H1 (cell line): ENCODE measurements at regions not wholly inside any gene's neighbourhood (a gene's known extent, or its start where the extent isn't known, plus 50 kb on each side); places are given as distances from the start of the nearest gene placed in this dataset.

Experiments used
- CTCF ChIA-PET: fragments of 300-600 bp; sonication (Branson Sonifier 250); formaldehyde crosslinking; loops from one replicate; lab custom pipeline; 2021; ENCODE audit not compliant: partially characterized antibody; lab: Charles Lee
- POLR2A ChIA-PET: fragments of 300-600 bp; sonication (Branson Sonifier 250); formaldehyde crosslinking; loops from one replicate; lab custom pipeline; 2021; ENCODE audit warnings: inconsistent platforms; ENCODE audit not compliant: partially characterized antibody; lab: Charles Lee
- DNase-seq, 2 experiments: peaks; one replicate each; pipeline versions ENCODE4 v3.0.0 to v3.0.0-alpha.2; 2010 to 2022; ENCODE audit warnings: low spot score in 2 of 2, low read depth in 1 of 2, mixed read lengths in 1 of 2
- FAIRE-seq: peaks from 2 replicates; lab custom pipeline; 2011; peaks lifted over from hg19 to GRCh38; lab: Jason Lieb, UNC
- H2AFZ ChIP-seq: 2 replicates; pipeline ENCODE4 v1.8.1; 2012; ENCODE audit warnings: low read length, inconsistent platforms
- H2AK5ac ChIP-seq: 2 replicates; pipeline ENCODE4 v1.6.1; 2013; ENCODE audit warnings: low read depth, low read length
- H2BK120ac ChIP-seq: replicated peaks from 2 replicates; pipeline ENCODE3; 2013; ENCODE audit warnings: low read depth, low read length, inconsistent platforms
- H2BK12ac ChIP-seq: 2 replicates; pipeline ENCODE4 v1.6.1; 2013; ENCODE audit warnings: low read depth, low read length
- H2BK15ac ChIP-seq: 2 replicates; pipeline ENCODE4 v1.6.1; 2013; ENCODE audit warnings: low read length
- H2BK20ac ChIP-seq: 2 replicates; pipeline ENCODE4 v1.6.1; 2013; ENCODE audit warnings: low read length
- H2BK5ac ChIP-seq: 2 replicates; pipeline ENCODE4 v1.6.1; 2013; ENCODE audit warnings: low read depth, low read length
- H3K14ac ChIP-seq: 2 replicates; pipeline ENCODE4 v1.6.1; 2013; ENCODE audit warnings: inconsistent platforms; ENCODE audit not compliant: insufficient read length
- H3K18ac ChIP-seq: 2 replicates; pipeline ENCODE4 v1.6.1; 2013; ENCODE audit warnings: low read length; ENCODE audit errors: extremely low read depth
- H3K23ac ChIP-seq: 2 replicates; pipeline ENCODE4 v1.6.1; 2013; ENCODE audit warnings: inconsistent platforms; ENCODE audit not compliant: insufficient read length
- H3K23me2 ChIP-seq: 2 replicates; pipeline ENCODE4 v1.6.1; 2013; ENCODE audit warnings: low read depth, low read length
- H3K27ac ChIP-seq: 2 replicates; pipeline ENCODE4 v1.6.1; 2011; ENCODE audit warnings: low read depth, low read length, inconsistent platforms
- H3K27me3 ChIP-seq, 4 experiments: replicated peaks in 1 of 4; 1 replicate in 1 of 4; 2 replicates in 3 of 4; pipeline versions ENCODE4 v1.6.1 to v1.8.1; 2011 to 2013; ENCODE audit warnings: low read length in 3 of 4, mild to moderate bottlenecking in 3 of 4, inconsistent platforms in 2 of 4, mixed read lengths in 2 of 4, moderate library complexity in 1 of 4; ENCODE audit not compliant: control insufficient read depth in 3 of 4, insufficient read depth in 3 of 4; ENCODE audit errors: extremely low read depth in 1 of 4
- H3K36me3 ChIP-seq, 4 experiments: 2 replicates each; pipeline versions ENCODE4 v1.6.1 to v1.8.1; 2011 to 2013; ENCODE audit warnings: mild to moderate bottlenecking in 4 of 4, low read length in 3 of 4, moderate library complexity in 2 of 4, control low read depth in 1 of 4, inconsistent platforms in 1 of 4; ENCODE audit not compliant: insufficient read depth in 4 of 4, control insufficient read depth in 2 of 4
- H3K4ac ChIP-seq: replicated peaks from 2 replicates; pipeline ENCODE3; 2013; ENCODE audit warnings: low read length, low read depth, mixed read lengths, inconsistent platforms; ENCODE audit not compliant: insufficient read length
- H3K4me1 ChIP-seq, 4 experiments: replicated peaks in 1 of 4; 1 replicate in 1 of 4; 2 replicates in 3 of 4; pipeline versions ENCODE4 v1.6.1 to v1.8.1; 2011 to 2013; ENCODE audit warnings: low read length in 3 of 4, inconsistent platforms in 2 of 4, mixed read lengths in 1 of 4; ENCODE audit not compliant: insufficient read depth in 4 of 4, control insufficient read depth in 3 of 4
- H3K4me2 ChIP-seq, 2 experiments: 2 replicates each; pipeline versions ENCODE4 v1.6.1 to v1.8.1; 2011 to 2013; ENCODE audit warnings: low read depth in 2 of 2, low read length in 2 of 2, control low read depth in 1 of 2, inconsistent platforms in 1 of 2, mild to moderate bottlenecking in 1 of 2; ENCODE audit not compliant: insufficient read depth in 1 of 2
- H3K4me3 ChIP-seq, 4 experiments: fragments of 200-600, 300-600 bp in 1 of 4; sonication (generic), shearing (Covaris generic), sonication (Bioruptor Twin) in 1 of 4; 2 replicates each; pipeline versions ENCODE4 v1.5.1 to v1.8.1; 2011 to 2016; ENCODE audit warnings: low read length in 4 of 4, low read depth in 3 of 4, control low read depth in 2 of 4, inconsistent platforms in 2 of 4, mild to moderate bottlenecking in 2 of 4, mixed read lengths in 1 of 4, moderate library complexity in 1 of 4; ENCODE audit not compliant: insufficient read depth in 2 of 4; ENCODE audit errors: extremely low read depth in 1 of 4
- H3K56ac ChIP-seq: replicated peaks from 2 replicates; pipeline ENCODE3; 2013; ENCODE audit warnings: low read depth, mild to moderate bottlenecking, mixed read lengths, low read length, inconsistent platforms; ENCODE audit not compliant: insufficient read length
- H3K79me1 ChIP-seq: 2 replicates; pipeline ENCODE4 v1.6.1; 2013; ENCODE audit warnings: low read depth, low read length, control low read depth
- H3K79me2 ChIP-seq, 2 experiments: 2 replicates each; pipeline versions ENCODE4 v1.6.1 to v1.8.1; 2012 to 2013; ENCODE audit warnings: low read length in 2 of 2, mild to moderate bottlenecking in 2 of 2, inconsistent platforms in 1 of 2; ENCODE audit not compliant: insufficient read depth in 2 of 2, control insufficient read depth in 1 of 2
- H3K9ac ChIP-seq, 4 experiments: replicated peaks in 1 of 4; 1 replicate in 1 of 4; 2 replicates in 3 of 4; pipeline versions ENCODE4 v1.6.1 to v1.8.1; 2011 to 2013; ENCODE audit warnings: low read depth in 3 of 4, low read length in 3 of 4, control low read depth in 2 of 4, mild to moderate bottlenecking in 2 of 4, moderate library complexity in 2 of 4, inconsistent platforms in 1 of 4; ENCODE audit errors: extremely low read depth in 1 of 4
- H3K9me3 ChIP-seq, 2 experiments: 2 replicates each; pipeline versions ENCODE4 v1.6.1 to v1.8.1; 2012 to 2013; ENCODE audit warnings: mild to moderate bottlenecking in 2 of 2, moderate library complexity in 2 of 2, control low read depth in 1 of 2, inconsistent platforms in 1 of 2, low read depth in 1 of 2, low read length in 1 of 2, mixed read lengths in 1 of 2; ENCODE audit not compliant: insufficient read depth in 2 of 2
- H4K20me1 ChIP-seq, 2 experiments: replicated peaks in 1 of 2; 2 replicates each; pipeline versions ENCODE3 to v1.8.1; 2011 to 2013; ENCODE audit warnings: inconsistent platforms in 2 of 2, low read length in 2 of 2, mild to moderate bottlenecking in 1 of 2; ENCODE audit not compliant: insufficient read depth in 2 of 2, control insufficient read depth in 1 of 2
- H4K5ac ChIP-seq: 2 replicates; pipeline ENCODE4 v1.6.1; 2013; ENCODE audit warnings: low read length, low read depth, mixed read lengths, inconsistent platforms; ENCODE audit not compliant: insufficient read length
- H4K8ac ChIP-seq: 2 replicates; pipeline ENCODE4 v1.8.0; 2013; ENCODE audit warnings: mild to moderate bottlenecking, moderate library complexity, low read length, inconsistent platforms; ENCODE audit not compliant: insufficient read depth; ENCODE audit errors: extremely low read depth
- H4K91ac ChIP-seq: replicated peaks from 2 replicates; pipeline ENCODE3; 2013; ENCODE audit warnings: low read length, mixed read lengths, inconsistent platforms; ENCODE audit not compliant: insufficient read length
- ASH2L ChIP-seq: fragments of 200-600, 300-600 bp; sonication (generic); IDR thresholded peaks from one replicate; pipeline ENCODE4 v1.7.1; 2017; ENCODE audit warnings: low read length
- CEBPB ChIP-seq: IDR thresholded peaks from 2 replicates; pipeline ENCODE4 v1.6.1; 2012; ENCODE audit warnings: low read depth, low read length
- EP300 ChIP-seq, 2 experiments: IDR thresholded peaks; 1 replicate in 1 of 2; 2 replicates in 1 of 2; pipeline ENCODE4 v1.6.1; 2011 to 2012; ENCODE audit warnings: low read depth in 2 of 2, low read length in 2 of 2, mild to moderate bottlenecking in 2 of 2, borderline replicate concordance in 1 of 2, inconsistent platforms in 1 of 2, moderate library complexity in 1 of 2
- HDAC2 ChIP-seq, 2 experiments: fragments of 300-600 bp in 1 of 2; sonication (generic) in 1 of 2; IDR thresholded peaks; 2 replicates each; pipeline ENCODE4 v1.6.1; 2011 to 2012; ENCODE audit warnings: low read depth in 2 of 2, low read length in 2 of 2, mild to moderate bottlenecking in 2 of 2, moderate library complexity in 2 of 2, borderline replicate concordance in 1 of 2, inconsistent platforms in 1 of 2
- NRF1 ChIP-seq: IDR thresholded peaks from 2 replicates; pipeline ENCODE4 v1.6.1; 2011; ENCODE audit warnings: mild to moderate bottlenecking, low read depth, low read length, improper control_type of control experiment
- POU5F1 ChIP-seq: IDR thresholded peaks from 2 replicates; pipeline ENCODE4 v1.6.1; 2011; ENCODE audit warnings: low read depth, mild to moderate bottlenecking, low read length, moderate library complexity
- RFX5 ChIP-seq: IDR thresholded peaks from 2 replicates; pipeline ENCODE4 v1.6.1; 2011; ENCODE audit warnings: low read depth, low read length, improper control_type of control experiment, borderline replicate concordance
- RNF2 ChIP-seq: fragments of 200-900, 300-1000 bp; sonication (generic); IDR thresholded peaks from 2 replicates; pipeline ENCODE4 v1.7.1; 2016; ENCODE audit warnings: borderline replicate concordance, low read depth, mild to moderate bottlenecking, antibody characterized with exemption, low read length; ENCODE audit not compliant: poor library complexity, severe bottlenecking; ENCODE audit errors: missing control alignments
- RXRA ChIP-seq: IDR thresholded peaks from 2 replicates; pipeline ENCODE4 v1.6.1; 2011; ENCODE audit warnings: low read depth, mild to moderate bottlenecking, low read length, moderate library complexity; ENCODE audit not compliant: insufficient read depth
- SIN3A ChIP-seq, 2 experiments: IDR thresholded peaks in 1 of 2; conservative IDR thresholded peaks in 1 of 2; 2 replicates each; pipeline ENCODE4 v1.6.1; 2011 to 2012; ENCODE audit warnings: low read length in 2 of 2, improper control_type of control experiment in 1 of 2, low read depth in 1 of 2, mild to moderate bottlenecking in 1 of 2
- TAF1 ChIP-seq: IDR thresholded peaks from 2 replicates; pipeline ENCODE4 v1.6.1; 2011; ENCODE audit warnings: mild to moderate bottlenecking, low read depth, low read length
- WGBS, 2 experiments: shearing (Covaris generic) in 1 of 2; methylation state at CpG; one replicate each; pipeline versions ENCODE4 v1.1.6 to v1.1.7; 2013 to 2015; ENCODE audit warnings: low lambda C conversion rate in 2 of 2, mixed read lengths in 2 of 2, inconsistent platforms in 1 of 2, low coverage in 1 of 2, missing lambda C conversion rate in 1 of 2; ENCODE audit not compliant: insufficient replicate concordance in 2 of 2, insufficient coverage in 1 of 2, insufficient read length in 1 of 2; ENCODE audit errors: extremely low coverage in 1 of 2, missing lambda C conversion rate in 1 of 2; 5-methylcytosine and 5-hydroxymethylcytosine counted together
- TF ChIP-seq, protein P1 (sequence below): IDR thresholded peaks from 2 replicates; pipeline ENCODE4 v1.6.1; 2011; ENCODE audit warnings: low read depth, mild to moderate bottlenecking, low read length; ENCODE audit not compliant: insufficient read depth
- TF ChIP-seq, protein P2 (sequence below): IDR thresholded peaks from 2 replicates; pipeline ENCODE4 v1.6.1; 2012; ENCODE audit warnings: inconsistent platforms

DNA sequence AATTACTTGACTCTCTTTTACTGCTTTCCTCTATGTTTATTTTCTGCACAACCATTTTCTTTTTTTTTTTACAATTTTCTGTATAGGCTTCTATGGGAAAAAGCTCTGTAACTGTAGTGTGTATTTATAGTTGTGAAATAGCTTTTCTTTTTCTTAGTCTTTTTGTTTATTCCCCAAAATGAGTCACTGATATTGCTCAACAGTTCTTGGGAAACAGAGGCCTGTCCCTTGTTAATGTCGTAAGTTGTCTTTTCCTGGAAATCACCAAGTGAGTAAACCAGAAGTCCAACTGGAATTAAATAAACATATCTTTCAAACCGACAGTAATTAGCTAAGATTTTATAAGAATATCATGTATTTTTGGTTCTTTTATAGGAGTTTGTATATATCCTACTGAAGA is 325.1 kb upstream of the PRR16 start:
- Histone ChIP-seq H2BK120ac (no peak overlapping the region), H3K27ac (no peak overlapping the region), H3K23ac (no peak overlapping the region), H2AFZ (no peak overlapping the region), H3K4me3 (no peak overlapping the region), H4K5ac (no peak overlapping the region), H3K23me2 (no peaks in the 10 kb centered on the region), H3K9ac (no peak overlapping the region), H3K56ac (no peak overlapping the region), H3K36me3 (no peaks in the 10 kb centered on the region), H2BK15ac (no peak overlapping the region), H2AK5ac (no peak overlapping the region), H4K20me1 (no peaks in the 10 kb centered on the region), H2BK20ac (no peak overlapping the region), H4K8ac (no peak overlapping the region), H3K4me2 (no peak overlapping the region), H3K79me1 (no peaks in the 10 kb centered on the region), H3K14ac (no peak overlapping the region), H3K4me1 (no peaks in the 10 kb centered on the region), H3K4ac (no peak overlapping the region), H3K9me3 (no peaks in the 10 kb centered on the region), H4K91ac (no peak overlapping the region), H2BK12ac (no peak overlapping the region), H3K18ac (no peak overlapping the region), H3K27me3 (no peaks in the 10 kb centered on the region), H2BK5ac (no peak overlapping the region), H3K79me2 (no peaks in the 10 kb centered on the region)
- ChIA-PET POLR2A (no interaction called here), CTCF (no interaction called here)
- FAIRE-seq (no peak), DNase-seq (no peak)
- 94% methylated on average over 2 of the region's 2 CpGs; no CpG with 5 or more reads in 1 of the 2 experiments for WGBS, 2 experiments
- TF ChIP-seq HDAC2 (IDR thresholded peaks at IDR 0.05; ENCODE audit: borderline replicate concordance in 1 of 2, low read depth in 2 of 2, low read length in 2 of 2) (no peak), POU5F1 (no peak), RXRA (no peak), TAF1 (no peak), ASH2L (no peak), CEBPB (no peak), NRF1 (no peak), SIN3A (conservative IDR thresholded peaks at IDR 0.05 in 1 of 2, IDR thresholded peaks at IDR 0.05 in 1 of 2; ENCODE audit: low read depth in 1 of 2, low read length in 2 of 2) (no peak), RNF2 (no peak), EP300 (IDR thresholded peaks at IDR 0.05; ENCODE audit: borderline replicate concordance in 1 of 2, low read depth in 2 of 2, low read length in 2 of 2) (no peak), RFX5 (no peak)
- TF ChIP-seq, protein P1, sequence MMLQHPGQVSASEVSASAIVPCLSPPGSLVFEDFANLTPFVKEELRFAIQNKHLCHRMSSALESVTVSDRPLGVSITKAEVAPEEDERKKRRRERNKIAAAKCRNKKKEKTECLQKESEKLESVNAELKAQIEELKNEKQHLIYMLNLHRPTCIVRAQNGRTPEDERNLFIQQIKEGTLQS, result no peak
- TF ChIP-seq, protein P2, sequence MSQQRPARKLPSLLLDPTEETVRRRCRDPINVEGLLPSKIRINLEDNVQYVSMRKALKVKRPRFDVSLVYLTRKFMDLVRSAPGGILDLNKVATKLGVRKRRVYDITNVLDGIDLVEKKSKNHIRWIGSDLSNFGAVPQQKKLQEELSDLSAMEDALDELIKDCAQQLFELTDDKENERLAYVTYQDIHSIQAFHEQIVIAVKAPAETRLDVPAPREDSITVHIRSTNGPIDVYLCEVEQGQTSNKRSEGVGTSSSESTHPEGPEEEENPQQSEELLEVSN, result no peak
